Liver (tissue), 8 donors: ENCODE measurements at regions not wholly inside any gene's neighbourhood (a gene's known extent, or its start where the extent isn't known, plus 50 kb on each side); places are given as distances from the start of the nearest gene placed in this dataset.

ENCODE experiments used
- DNase-seq: peaks from one replicate; pipeline ENCODE4 v3.0.0-alpha.2; 2017; ENCODE audit warnings: low spot score
- H3K27ac ChIP-seq, 2 donors: one replicate each; pipeline ENCODE4 v1.7.0; 2013; ENCODE audit warnings: inconsistent platforms in 2 of 2, low read length in 2 of 2, control low read depth in 1 of 2, low read depth in 1 of 2, mild to moderate bottlenecking in 1 of 2
- H3K27me3 ChIP-seq, 4 donors: one replicate each; pipeline versions ENCODE4 v1.6.1 to v1.7.0; 2013; ENCODE audit warnings: low read length in 3 of 4, inconsistent platforms in 1 of 4, mild to moderate bottlenecking in 1 of 4, moderate library complexity in 1 of 4; ENCODE audit not compliant: control insufficient read depth in 4 of 4, insufficient read depth in 4 of 4
- H3K36me3 ChIP-seq, 4 donors: one replicate each; pipeline versions ENCODE4 v1.6.1 to v1.7.0; 2013; ENCODE audit warnings: low read length in 3 of 4, mild to moderate bottlenecking in 3 of 4, low read depth in 1 of 4, moderate library complexity in 1 of 4; ENCODE audit not compliant: control insufficient read depth in 4 of 4, insufficient read depth in 3 of 4
- H3K4me1 ChIP-seq, 4 donors: one replicate each; pipeline versions ENCODE4 v1.6.1 to v1.7.0; 2013; ENCODE audit warnings: low read length in 3 of 4, mild to moderate bottlenecking in 3 of 4, moderate library complexity in 1 of 4; ENCODE audit not compliant: control insufficient read depth in 4 of 4, insufficient read depth in 4 of 4
- H3K4me3 ChIP-seq, 3 donors: one replicate each; pipeline versions ENCODE4 v1.6.1 to v1.7.0; 2013; ENCODE audit warnings: low read length in 3 of 3, control low read depth in 1 of 3, low read depth in 1 of 3, mild to moderate bottlenecking in 1 of 3
- H3K9ac ChIP-seq, 2 donors: one replicate each; pipeline ENCODE4 v1.7.0; 2013; ENCODE audit warnings: low read length in 2 of 2, mild to moderate bottlenecking in 2 of 2, moderate library complexity in 2 of 2, control low read depth in 1 of 2, low read depth in 1 of 2
- H3K9me3 ChIP-seq, 4 donors: one replicate each; pipeline versions ENCODE4 v1.6.1 to v1.7.0; 2013; ENCODE audit warnings: low read length in 3 of 4; ENCODE audit not compliant: control insufficient read depth in 4 of 4
- ATF3 ChIP-seq: IDR thresholded peaks from 2 replicates; pipeline ENCODE4 v1.6.1; 2016; ENCODE audit warnings: antibody characterized with exemption
- CTCF ChIP-seq: fragments of 150-350 bp; IDR thresholded peaks from 2 replicates; pipeline ENCODE4 v1.5.1; 2017; ENCODE audit warnings: improper control_type of control experiment, low read depth, low read length; ENCODE audit not compliant: missing input control
- EGR1 ChIP-seq, 2 donors: IDR thresholded peaks; 2 replicates each; pipeline ENCODE4 v1.6.1; 2016 to 2018; ENCODE audit warnings: antibody characterized with exemption in 2 of 2, low read depth in 2 of 2
- FOXA1 ChIP-seq: IDR thresholded peaks from 2 replicates; pipeline ENCODE4 v1.6.1; 2016; ENCODE audit warnings: antibody characterized with exemption
- FOXA2 ChIP-seq: IDR thresholded peaks from 2 replicates; pipeline ENCODE4 v1.6.1; 2016; ENCODE audit warnings: antibody characterized with exemption
- GABPA ChIP-seq, 2 donors: IDR thresholded peaks in 1 of 2; conservative IDR thresholded peaks in 1 of 2; 2 replicates each; pipeline ENCODE4 v1.6.1; 2016; ENCODE audit warnings: antibody characterized with exemption in 2 of 2, mild to moderate bottlenecking in 1 of 2, moderate library complexity in 1 of 2
- HNF4A ChIP-seq, 2 donors: conservative IDR thresholded peaks; 2 replicates each; pipeline ENCODE4 v1.6.1; 2016; ENCODE audit warnings: antibody characterized with exemption in 2 of 2, mild to moderate bottlenecking in 2 of 2
- HNF4G ChIP-seq: IDR thresholded peaks from 2 replicates; pipeline ENCODE4 v1.6.1; 2016; ENCODE audit warnings: antibody characterized with exemption
- JUND ChIP-seq, 2 donors: IDR thresholded peaks; 2 replicates each; pipeline ENCODE4 v1.6.1; 2016; ENCODE audit warnings: antibody characterized with exemption in 2 of 2
- MAX ChIP-seq: IDR thresholded peaks from 2 replicates; pipeline ENCODE4 v1.6.1; 2016; ENCODE audit warnings: antibody characterized with exemption
- NR2F2 ChIP-seq: IDR thresholded peaks from 2 replicates; pipeline ENCODE4 v1.6.1; 2016; ENCODE audit warnings: antibody characterized with exemption
- RAD21 ChIP-seq, 2 donors: IDR thresholded peaks; 2 replicates each; pipeline ENCODE4 v1.6.1; 2016; ENCODE audit warnings: antibody characterized with exemption in 2 of 2, mild to moderate bottlenecking in 2 of 2
- REST ChIP-seq: IDR thresholded peaks from 2 replicates; pipeline ENCODE4 v1.6.1; 2016; ENCODE audit warnings: antibody characterized with exemption, mild to moderate bottlenecking
- TAF1 ChIP-seq: conservative IDR thresholded peaks from 2 replicates; pipeline ENCODE4 v1.6.1; 2016; ENCODE audit warnings: antibody characterized with exemption, mild to moderate bottlenecking
- YY1 ChIP-seq: IDR thresholded peaks from 2 replicates; pipeline ENCODE4 v1.6.1; 2016; ENCODE audit warnings: antibody characterized with exemption, mild to moderate bottlenecking
- ZBTB33 ChIP-seq: IDR thresholded peaks from 2 replicates; pipeline ENCODE4 v1.6.1; 2016; ENCODE audit warnings: antibody characterized with exemption
- WGBS: extraction: QIAGEN DNeasy Blood & Tissue Kit; methylation state at CpG from one replicate; pipeline ENCODE4 v1.1.7; 2013; 5-methylcytosine and 5-hydroxymethylcytosine counted together
- donor health status: healthy.
- donor health status: healthy.
- donor health status: healthy.
- donor health status: healthy.
- donor health status: healthy.

- WGBS, result 46% methylated on average over 3 of the region's 3 CpGs
- Histone ChIP-seq H3K4me3 (no peak overlapping the region), H3K36me3 (no peaks in the 10 kb centered on the region), H3K4me1 (no peaks in the 10 kb centered on the region), H3K27me3 (peaks cover 0 to 3% (median 0%) of the 10 kb centered on the region in 4 donors), H3K9ac (no peak overlapping the region), H3K9me3 (no peaks in the 10 kb centered on the region), H3K27ac (no peak overlapping the region)
- DNase-seq, result no peak
- TF ChIP-seq HNF4G (no peak), RAD21 (IDR thresholded peaks at IDR 0.05) (no peak), ZBTB33 (no peak), YY1 (no peak), NR2F2 (no peak), REST (no peak), EGR1 (IDR thresholded peaks at IDR 0.05; ENCODE audit: low read depth in 2 of 2) (no peak), JUND (IDR thresholded peaks at IDR 0.05) (no peak), ATF3 (no peak), GABPA (IDR thresholded peaks at IDR 0.05 in 1 of 2, conservative IDR thresholded peaks at IDR 0.05 in 1 of 2) (no peak), MAX (no peak), FOXA1 (no peak), TAF1 (no peak), CTCF (no peak), HNF4A (conservative IDR thresholded peaks at IDR 0.05) (no peak), FOXA2 (no peak)
These were observed 454.5 kb upstream of the JAG1 start for GRCh38 chr20:11128220-11128718.

GRCh38 chr20:11128721-11129120 is 454.9 kb upstream of the JAG1 start:
- Histone ChIP-seq H3K27me3 (peaks cover 0 to 3% (median 0%) of the 10 kb centered on the region in 4 donors), H3K9ac (no peak overlapping the region), H3K4me1 (no peaks in the 10 kb centered on the region), H3K36me3 (no peaks in the 10 kb centered on the region), H3K9me3 (no peaks in the 10 kb centered on the region), H3K4me3 (no peak overlapping the region), H3K27ac (no peak overlapping the region)
- DNase-seq, result no peak
- WGBS, result 75% methylated on average over 1 of the region's 1 CpG
- TF ChIP-seq FOXA1 (no peak), NR2F2 (no peak), REST (no peak)
